Rectal smooth muscle tissue (tissue), 1 donor: ENCODE measurements at regions not wholly inside any gene's neighbourhood (a gene's known extent, or its start where the extent isn't known, plus 50 kb on each side); places are given as distances from the start of the nearest gene placed in this dataset.

Source experiments
- H3K27ac ChIP-seq: one replicate; pipeline ENCODE4 v1.7.0; 2013; ENCODE audit warnings: low read depth, low read length, inconsistent platforms
- H3K27me3 ChIP-seq: one replicate; pipeline ENCODE4 v1.7.0; 2013; ENCODE audit warnings: low read length; ENCODE audit not compliant: control insufficient read depth, insufficient read depth
- H3K36me3 ChIP-seq: one replicate; pipeline ENCODE4 v1.7.0; 2013; ENCODE audit warnings: low read length; ENCODE audit not compliant: control insufficient read depth, insufficient read depth
- H3K4me1 ChIP-seq: one replicate; pipeline ENCODE4 v1.7.0; 2013; ENCODE audit warnings: low read length; ENCODE audit not compliant: control insufficient read depth, insufficient read depth
- H3K4me3 ChIP-seq: one replicate; pipeline ENCODE4 v1.7.0; 2013; ENCODE audit warnings: low read length
- H3K9ac ChIP-seq: one replicate; pipeline ENCODE4 v1.7.0; 2013; ENCODE audit warnings: low read length

DNA sequence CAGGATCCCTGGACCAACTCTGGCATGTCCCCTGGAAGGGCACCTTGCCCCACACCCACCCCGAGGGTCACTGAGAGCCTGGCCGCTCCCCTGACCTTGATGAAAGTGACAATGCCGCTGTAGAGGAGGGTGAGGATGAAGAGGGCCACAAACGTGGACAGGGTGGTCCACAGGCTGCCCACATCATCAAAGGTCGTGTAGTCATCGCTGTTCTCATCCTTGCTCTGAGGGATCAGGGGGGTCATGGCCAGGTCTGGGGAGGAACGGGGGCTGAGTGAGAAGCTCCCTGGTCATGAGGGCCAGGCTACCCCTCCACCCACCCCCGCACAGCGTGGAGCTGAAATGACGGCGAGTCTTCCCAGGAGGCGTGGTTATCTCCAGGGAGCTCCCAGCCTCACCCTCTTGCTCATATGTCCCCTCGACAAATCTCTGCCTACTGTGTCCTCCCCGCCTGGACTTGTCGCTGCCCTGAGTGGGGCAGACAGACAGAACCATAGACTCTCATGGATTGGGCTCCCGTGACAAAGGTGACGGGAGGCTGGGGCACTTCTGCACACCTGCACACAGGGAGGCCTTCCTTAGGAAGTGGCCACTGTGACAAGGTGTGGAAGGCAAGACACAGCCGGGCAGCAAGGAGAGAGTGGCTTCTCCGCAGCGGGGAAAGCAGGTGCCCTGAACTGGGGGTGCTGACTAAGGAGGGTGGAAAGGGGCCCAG lies 311.1 kb downstream of the TMEM121 start:
- Histone ChIP-seq H3K36me3 (no peaks in the 10 kb centered on the region), H3K4me1 (no peaks in the 10 kb centered on the region), H3K4me3 (no peak overlapping the region), H3K27me3 (no peaks in the 10 kb centered on the region), H3K27ac (no peak overlapping the region), H3K9ac (no peak overlapping the region)

DNA sequence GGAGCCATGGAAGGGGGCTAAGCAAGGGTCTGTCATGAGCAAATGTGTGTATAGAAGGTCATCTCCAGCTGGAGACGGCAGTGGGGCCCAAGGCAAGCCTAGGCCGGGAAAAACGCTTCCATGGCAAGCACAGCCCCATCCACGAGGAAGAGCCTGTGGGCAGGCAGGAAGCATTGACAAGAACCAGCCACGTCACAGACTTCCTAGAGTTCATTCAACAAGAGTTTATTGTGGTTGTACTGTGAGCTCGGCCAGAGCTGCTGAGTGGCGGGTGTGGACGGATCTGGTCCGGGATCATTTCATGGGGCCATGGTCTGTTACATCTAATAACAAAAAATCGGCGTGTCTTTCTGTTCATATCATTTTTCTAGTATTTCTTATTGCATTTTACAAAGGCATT lies 311.7 kb downstream of the TMEM121 start:
- Histone ChIP-seq H3K4me3 (no peak overlapping the region), H3K27ac (no peak overlapping the region), H3K9ac (no peak overlapping the region), H3K4me1 (no peaks in the 10 kb centered on the region), H3K27me3 (no peaks in the 10 kb centered on the region), H3K36me3 (no peaks in the 10 kb centered on the region)

DNA sequence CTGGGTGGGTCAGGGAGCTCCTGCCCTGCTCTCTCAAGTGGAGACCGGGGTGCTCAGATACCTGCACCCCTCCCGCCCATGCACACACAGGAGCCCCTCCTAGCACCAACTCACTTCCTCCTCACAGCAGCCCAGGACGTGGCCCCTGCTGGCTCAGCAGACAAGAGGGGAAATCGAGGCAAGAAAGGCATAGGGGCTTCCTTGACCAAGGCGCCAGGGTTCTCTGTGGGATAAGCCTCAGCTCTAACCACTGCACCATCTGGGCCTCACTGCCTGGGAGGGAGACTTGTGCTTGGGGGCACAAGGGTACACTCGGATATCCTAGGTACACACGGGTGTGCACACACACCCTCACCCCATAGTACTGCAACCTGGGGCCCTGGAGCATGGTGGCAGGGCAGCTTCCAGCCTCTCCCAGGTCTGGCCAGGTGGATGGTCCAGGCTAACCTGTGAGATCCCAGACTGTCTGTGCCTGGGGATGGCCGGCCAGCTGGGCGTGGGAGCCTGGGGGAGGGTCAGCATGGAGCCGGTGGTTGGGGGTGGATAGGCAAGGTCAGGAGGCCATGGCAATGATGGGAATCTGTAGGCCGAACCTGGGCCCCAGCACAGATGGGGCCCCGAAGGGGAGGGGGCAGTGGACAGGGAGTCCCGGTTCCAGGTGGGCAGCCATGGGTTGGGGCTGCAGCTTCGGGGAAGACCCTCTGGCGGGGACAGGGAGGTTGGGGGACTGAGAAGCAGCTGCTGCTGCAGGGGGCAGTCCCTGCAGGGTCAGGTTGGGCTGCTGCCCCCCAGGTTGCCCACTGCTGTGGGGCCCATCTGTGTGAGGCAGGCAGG lies 312.4 kb downstream of the TMEM121 start:
- Histone ChIP-seq H3K9ac (no peak overlapping the region), H3K27ac (no peak overlapping the region), H3K36me3 (no peaks in the 10 kb centered on the region), H3K4me3 (no peak overlapping the region), H3K27me3 (no peaks in the 10 kb centered on the region), H3K4me1 (no peaks in the 10 kb centered on the region)

DNA sequence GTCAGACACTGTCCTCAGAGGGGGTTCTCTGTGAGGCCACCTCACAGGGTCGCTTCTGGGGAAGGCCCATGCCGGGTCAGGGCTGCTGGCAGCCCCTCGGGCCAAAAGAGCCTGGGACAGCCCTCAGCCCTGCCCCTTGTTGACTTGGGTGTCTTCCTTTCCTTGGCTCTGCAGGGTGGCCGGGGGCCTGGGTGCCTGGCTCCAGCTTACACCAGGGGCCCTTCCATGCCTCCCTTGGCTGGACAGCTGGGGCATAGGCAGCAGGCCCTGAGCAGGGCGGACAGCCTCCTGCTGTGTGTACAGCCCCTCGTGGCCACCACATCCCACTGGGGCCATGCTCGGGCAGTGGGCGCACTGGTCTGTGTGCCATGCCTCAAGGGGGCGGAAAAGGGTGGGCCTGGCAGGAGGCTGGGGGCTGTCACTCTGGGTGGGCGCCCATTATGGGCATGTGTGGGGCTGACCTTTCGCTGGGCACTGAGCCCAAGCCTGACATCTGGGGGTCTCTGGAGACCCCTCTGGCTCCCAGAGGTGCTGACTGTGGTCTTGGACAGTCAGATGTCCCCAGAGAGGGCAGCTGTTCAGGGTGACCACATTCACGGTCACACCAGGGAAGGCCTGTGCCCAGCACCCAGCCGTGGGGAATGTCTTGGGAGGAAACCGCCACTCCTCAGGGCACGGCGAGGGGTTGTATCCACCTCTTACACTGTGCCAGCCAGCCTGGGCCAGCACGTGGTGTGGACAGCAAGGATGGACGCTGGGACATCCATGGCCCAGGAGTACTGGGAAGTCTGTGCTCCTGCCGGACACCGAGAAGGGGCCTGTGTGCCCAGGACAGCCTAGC lies 313.3 kb downstream of the TMEM121 start:
- no peak overlapping the region for H3K27ac ChIP-seq
- no peak overlapping the region for H3K9ac ChIP-seq
- no peaks in the 10 kb centered on the region for H3K27me3 ChIP-seq
- H3K4me1 ChIP-seq, result no peaks in the 10 kb centered on the region
- no peak overlapping the region for H3K4me3 ChIP-seq
- H3K36me3 ChIP-seq, result no peaks in the 10 kb centered on the region

DNA sequence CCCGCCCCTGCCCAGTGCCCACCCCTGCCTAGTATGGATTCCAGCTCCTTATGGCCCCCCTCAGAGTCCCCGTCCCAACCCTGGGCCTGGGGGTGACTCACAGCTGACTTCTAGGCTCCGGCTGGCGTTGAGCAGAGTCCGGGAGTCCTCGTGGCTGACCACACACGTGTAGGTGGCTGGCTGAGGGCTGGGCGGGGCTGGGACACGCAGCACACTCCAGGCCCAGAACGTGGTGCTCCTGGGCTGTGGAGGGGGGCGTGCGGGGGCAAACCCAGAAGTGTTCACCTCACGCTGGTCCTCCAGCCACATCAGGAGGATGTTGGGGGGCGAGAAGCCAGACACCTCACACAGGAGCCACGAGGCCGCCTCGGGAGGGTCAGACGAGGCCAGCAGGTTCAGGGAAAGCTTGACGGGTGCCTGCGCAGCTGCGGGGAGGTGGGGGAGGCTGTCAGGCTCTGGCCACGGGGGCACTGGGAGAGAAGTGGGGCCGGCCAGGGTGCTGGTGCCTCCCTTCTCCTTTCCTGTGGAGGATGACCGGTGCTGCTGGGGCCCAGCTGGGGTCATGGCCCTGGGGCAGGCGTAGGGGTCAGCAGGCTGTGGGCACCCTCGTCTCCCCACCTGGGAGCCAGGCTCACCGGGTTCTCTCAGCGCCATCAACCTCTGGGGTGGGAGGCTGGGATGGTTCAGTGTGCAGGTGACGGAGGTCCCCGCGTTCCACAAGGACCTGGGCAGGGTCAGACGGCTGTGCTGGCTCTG lies 314.1 kb downstream of the TMEM121 start:
- H3K4me1 ChIP-seq, result no peaks in the 10 kb centered on the region
- H3K36me3 ChIP-seq, result no peaks in the 10 kb centered on the region
- no peak overlapping the region for H3K4me3 ChIP-seq
- H3K27me3 ChIP-seq, result no peaks in the 10 kb centered on the region
- H3K9ac ChIP-seq, result no peak overlapping the region
- no peak overlapping the region for H3K27ac ChIP-seq

DNA sequence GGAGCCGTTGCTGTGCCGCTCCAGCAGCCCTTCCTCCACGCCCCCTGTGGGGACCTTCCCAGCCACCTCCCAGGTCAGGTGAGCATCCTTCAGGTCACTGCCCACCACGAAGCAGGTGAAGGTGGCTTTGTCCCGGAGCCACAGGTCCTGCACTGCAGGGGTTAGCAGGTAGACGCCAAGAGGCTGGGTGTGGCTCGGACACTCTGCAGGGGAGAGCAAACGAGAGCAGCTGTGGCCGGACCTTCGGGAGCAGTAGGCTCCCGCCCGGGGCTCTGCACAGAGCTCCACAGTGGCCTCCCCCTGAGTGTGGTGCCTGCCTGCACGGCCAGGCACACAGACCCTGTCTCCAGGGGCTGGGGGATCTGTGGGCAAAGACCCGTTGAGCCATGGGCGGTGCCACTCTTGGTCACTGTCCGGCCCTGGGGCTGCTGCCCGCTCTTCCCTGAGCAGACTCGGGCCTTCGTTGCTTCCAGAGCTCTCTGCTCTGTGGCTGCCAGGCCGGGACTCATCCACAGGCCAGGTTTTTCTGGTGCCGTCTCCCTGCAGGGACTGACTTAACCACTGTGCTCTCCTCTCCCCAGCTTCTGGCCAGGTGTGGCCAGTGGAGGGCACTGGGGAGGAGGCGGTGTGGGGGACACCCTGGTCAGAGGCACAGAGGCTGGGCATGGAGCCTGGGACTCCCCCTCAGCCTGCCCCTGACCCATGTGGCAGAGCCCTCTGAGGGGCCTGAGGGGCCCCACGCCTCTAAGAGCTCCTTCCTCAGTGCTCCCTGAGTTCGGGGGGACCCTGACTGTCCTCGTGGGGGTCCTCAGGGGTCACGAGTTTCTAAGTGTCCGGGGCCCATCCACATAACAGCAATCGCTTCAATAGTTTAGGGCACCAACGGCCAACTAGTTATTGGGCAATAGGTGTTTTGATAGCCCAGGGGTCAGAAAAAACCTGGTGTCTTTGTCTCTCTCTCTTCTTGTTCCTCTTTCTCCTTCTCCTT lies 314.9 kb downstream of the TMEM121 start:
- H3K36me3 ChIP-seq, result no peaks in the 10 kb centered on the region
- no peaks in the 10 kb centered on the region for H3K27me3 ChIP-seq
- no peaks in the 10 kb centered on the region for H3K4me1 ChIP-seq
- H3K4me3 ChIP-seq, result no peak overlapping the region
- H3K9ac ChIP-seq, result no peak overlapping the region
- H3K27ac ChIP-seq, result no peak overlapping the region

DNA sequence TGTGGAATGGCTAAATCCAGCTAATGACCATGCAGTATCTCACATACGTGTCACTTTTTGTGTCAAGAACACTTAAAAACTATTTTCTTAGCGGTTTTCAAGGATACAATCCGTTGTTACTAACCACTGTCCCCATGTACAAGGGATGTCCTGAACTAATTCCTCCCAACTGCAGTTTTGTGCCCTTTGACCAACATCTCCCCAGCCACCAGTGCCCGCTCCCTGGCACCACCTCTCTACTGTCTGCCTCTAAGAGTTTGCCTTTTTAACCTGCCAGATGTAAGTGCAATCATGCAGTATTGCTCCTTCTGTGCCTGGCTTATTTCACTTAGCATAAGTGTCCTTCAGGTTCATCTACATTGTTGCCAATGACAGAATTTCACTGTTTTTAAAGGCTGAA lies 315.7 kb downstream of the TMEM121 start:
- no peaks in the 10 kb centered on the region for H3K4me1 ChIP-seq
- H3K27ac ChIP-seq, result no peak overlapping the region
- H3K9ac ChIP-seq, result no peak overlapping the region
- no peaks in the 10 kb centered on the region for H3K27me3 ChIP-seq
- no peak overlapping the region for H3K4me3 ChIP-seq
- no peaks in the 10 kb centered on the region for H3K36me3 ChIP-seq

DNA sequence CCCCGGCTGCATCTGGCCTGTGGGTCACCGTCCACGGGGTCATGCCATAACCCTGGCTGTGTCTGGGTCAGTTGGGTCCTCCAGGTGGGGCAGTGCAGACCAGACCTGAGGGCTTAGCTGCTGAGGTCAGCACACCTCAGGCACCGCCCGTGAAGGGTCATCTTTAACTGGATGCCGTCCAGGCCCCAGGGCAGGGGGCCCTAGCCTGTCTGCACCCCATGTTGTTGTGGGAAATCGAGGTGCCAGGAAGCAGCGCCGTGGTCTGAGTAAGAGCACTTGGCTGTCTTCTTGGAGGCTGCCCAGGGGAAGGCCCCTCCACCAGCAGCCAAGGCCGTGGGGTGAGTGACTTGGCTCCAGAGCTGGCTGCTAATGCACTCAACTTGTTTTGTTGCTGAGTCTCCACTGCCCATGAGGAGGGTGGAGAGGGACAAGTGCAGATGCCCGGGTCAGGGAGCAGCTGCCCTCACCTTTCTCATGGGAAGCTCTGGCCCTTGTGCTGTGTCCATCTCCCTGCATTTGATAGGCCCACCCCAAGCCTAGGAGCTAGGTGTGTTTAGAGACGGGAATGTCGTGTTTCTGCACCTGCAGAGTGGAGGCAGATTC lies 317.2 kb downstream of the TMEM121 start:
- Histone ChIP-seq H3K9ac (no peak overlapping the region), H3K4me3 (no peak overlapping the region), H3K36me3 (no peaks in the 10 kb centered on the region), H3K27ac (no peak overlapping the region), H3K4me1 (no peaks in the 10 kb centered on the region), H3K27me3 (no peaks in the 10 kb centered on the region)

DNA sequence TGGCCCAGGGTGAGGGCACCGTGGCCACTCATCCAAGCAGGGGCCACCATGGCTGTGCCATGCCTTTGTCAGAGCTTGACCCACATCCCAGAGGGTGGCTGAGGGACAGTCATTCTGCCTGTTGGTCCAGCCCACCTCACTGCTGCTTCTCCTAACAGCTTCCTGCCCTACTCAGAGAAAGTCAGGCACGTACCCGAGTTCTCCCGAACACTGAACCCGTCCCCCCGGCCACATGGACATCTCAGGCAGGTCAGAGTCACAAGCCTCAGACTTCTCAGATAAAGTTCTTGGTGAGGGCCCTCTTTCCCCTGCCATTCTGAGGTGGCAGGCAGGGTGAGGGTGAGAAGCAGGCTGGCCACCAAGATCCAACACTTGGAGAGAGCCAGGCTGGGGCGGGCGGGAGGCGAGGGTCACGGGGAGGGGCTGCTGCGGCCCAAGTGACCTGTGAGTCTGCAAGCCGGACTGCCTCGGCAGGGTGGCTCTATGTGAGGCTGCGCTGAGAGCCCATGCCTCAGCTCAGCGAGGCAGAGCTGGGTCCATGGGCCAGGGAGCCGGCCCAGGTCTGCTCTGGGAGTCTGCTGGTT lies 317.8 kb downstream of the TMEM121 start:
- Histone ChIP-seq H3K4me1 (no peaks in the 10 kb centered on the region), H3K27me3 (no peaks in the 10 kb centered on the region), H3K27ac (no peak overlapping the region), H3K4me3 (no peak overlapping the region), H3K36me3 (no peaks in the 10 kb centered on the region), H3K9ac (no peak overlapping the region)

DNA sequence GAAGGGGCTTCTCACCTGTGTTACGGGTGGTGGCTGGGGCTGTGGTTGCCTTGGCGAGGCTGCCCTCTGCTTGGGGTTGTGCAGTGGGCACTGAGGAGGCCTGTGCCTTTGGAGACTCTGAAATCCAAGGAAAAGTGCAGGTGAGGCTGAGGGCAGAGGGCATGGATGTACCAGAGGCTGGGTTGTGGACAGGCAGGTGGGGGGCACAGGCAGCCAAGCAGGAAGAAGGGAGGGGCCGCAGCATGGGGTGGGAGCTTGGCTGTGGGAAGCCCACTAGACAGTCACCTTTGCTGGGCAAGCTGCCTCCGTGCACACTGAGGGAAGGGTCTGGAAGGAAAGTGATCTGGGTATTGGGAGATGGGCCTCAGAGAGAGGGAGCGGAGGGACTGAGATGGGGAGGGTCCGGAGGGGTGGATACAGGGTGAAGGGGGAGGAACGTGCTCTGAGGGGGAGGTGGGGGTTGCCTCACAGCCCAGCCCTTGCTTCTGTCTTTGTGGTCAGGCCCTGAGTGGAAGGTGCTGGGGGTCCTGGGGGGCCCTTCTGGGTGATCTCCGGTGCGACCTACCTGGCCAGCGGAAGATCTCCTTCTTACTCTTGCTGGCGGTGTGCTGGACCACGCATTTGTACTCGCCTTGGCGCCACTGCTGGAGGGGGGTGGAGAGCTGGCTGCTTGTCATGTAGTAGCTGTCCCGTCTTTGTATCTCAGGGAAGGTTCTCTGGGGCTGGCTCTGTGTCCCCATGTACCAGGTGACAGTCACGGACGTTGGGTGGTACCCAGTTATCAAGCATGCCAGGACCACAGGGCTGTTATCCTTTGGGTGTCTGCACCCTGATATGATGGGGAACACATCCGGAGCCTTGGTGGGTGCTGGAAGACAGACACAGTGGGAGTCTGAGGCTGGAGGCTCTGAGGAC lies 318.7 kb downstream of the TMEM121 start:
- no peak overlapping the region for H3K27ac ChIP-seq
- no peaks in the 10 kb centered on the region for H3K36me3 ChIP-seq
- no peaks in the 10 kb centered on the region for H3K27me3 ChIP-seq
- H3K9ac ChIP-seq, result no peak overlapping the region
- no peak overlapping the region for H3K4me3 ChIP-seq
- no peaks in the 10 kb centered on the region for H3K4me1 ChIP-seq
